Liver (tissue), 7 donors: ENCODE measurements at regions not wholly inside any gene's neighbourhood (a gene's known extent, or its start where the extent isn't known, plus 50 kb on each side); places are given as distances from the start of the nearest gene placed in this dataset.
"Not testable (repeated sequence)": the region's sequence is repeated elsewhere in the genome, so short reads cannot be mapped to it uniquely, and the experiment has no call there.

ENCODE experiments used
- DNase-seq: peaks from one replicate; pipeline ENCODE4 v3.0.0-alpha.2; 2017; ENCODE audit warnings: low spot score
- H3K27ac ChIP-seq, 2 donors: one replicate each; pipeline ENCODE4 v1.7.0; 2013; ENCODE audit warnings: inconsistent platforms in 2 of 2, low read length in 2 of 2, control low read depth in 1 of 2, low read depth in 1 of 2, mild to moderate bottlenecking in 1 of 2
- H3K27me3 ChIP-seq, 4 donors: one replicate each; pipeline versions ENCODE4 v1.6.1 to v1.7.0; 2013; ENCODE audit warnings: low read length in 3 of 4, inconsistent platforms in 1 of 4, mild to moderate bottlenecking in 1 of 4, moderate library complexity in 1 of 4; ENCODE audit not compliant: control insufficient read depth in 4 of 4, insufficient read depth in 4 of 4
- H3K36me3 ChIP-seq, 4 donors: one replicate each; pipeline versions ENCODE4 v1.6.1 to v1.7.0; 2013; ENCODE audit warnings: low read length in 3 of 4, mild to moderate bottlenecking in 3 of 4, low read depth in 1 of 4, moderate library complexity in 1 of 4; ENCODE audit not compliant: control insufficient read depth in 4 of 4, insufficient read depth in 3 of 4
- H3K4me1 ChIP-seq, 4 donors: one replicate each; pipeline versions ENCODE4 v1.6.1 to v1.7.0; 2013; ENCODE audit warnings: low read length in 3 of 4, mild to moderate bottlenecking in 3 of 4, moderate library complexity in 1 of 4; ENCODE audit not compliant: control insufficient read depth in 4 of 4, insufficient read depth in 4 of 4
- H3K4me3 ChIP-seq, 3 donors: one replicate each; pipeline versions ENCODE4 v1.6.1 to v1.7.0; 2013; ENCODE audit warnings: low read length in 3 of 3, control low read depth in 1 of 3, low read depth in 1 of 3, mild to moderate bottlenecking in 1 of 3
- H3K9ac ChIP-seq, 2 donors: one replicate each; pipeline ENCODE4 v1.7.0; 2013; ENCODE audit warnings: low read length in 2 of 2, mild to moderate bottlenecking in 2 of 2, moderate library complexity in 2 of 2, control low read depth in 1 of 2, low read depth in 1 of 2
- H3K9me3 ChIP-seq, 4 donors: one replicate each; pipeline versions ENCODE4 v1.6.1 to v1.7.0; 2013; ENCODE audit warnings: low read length in 3 of 4; ENCODE audit not compliant: control insufficient read depth in 4 of 4
- EGR1 ChIP-seq, 2 donors: IDR thresholded peaks; 2 replicates each; pipeline ENCODE4 v1.6.1; 2016 to 2018; ENCODE audit warnings: antibody characterized with exemption in 2 of 2, low read depth in 2 of 2
- FOXA1 ChIP-seq: IDR thresholded peaks from 2 replicates; pipeline ENCODE4 v1.6.1; 2016; ENCODE audit warnings: antibody characterized with exemption
- FOXA2 ChIP-seq: IDR thresholded peaks from 2 replicates; pipeline ENCODE4 v1.6.1; 2016; ENCODE audit warnings: antibody characterized with exemption
- GABPA ChIP-seq, 2 donors: IDR thresholded peaks in 1 of 2; conservative IDR thresholded peaks in 1 of 2; 2 replicates each; pipeline ENCODE4 v1.6.1; 2016; ENCODE audit warnings: antibody characterized with exemption in 2 of 2, mild to moderate bottlenecking in 1 of 2, moderate library complexity in 1 of 2
- HNF4A ChIP-seq, 2 donors: conservative IDR thresholded peaks; 2 replicates each; pipeline ENCODE4 v1.6.1; 2016; ENCODE audit warnings: antibody characterized with exemption in 2 of 2, mild to moderate bottlenecking in 2 of 2
- HNF4G ChIP-seq: IDR thresholded peaks from 2 replicates; pipeline ENCODE4 v1.6.1; 2016; ENCODE audit warnings: antibody characterized with exemption
- JUND ChIP-seq, 2 donors: IDR thresholded peaks; 2 replicates each; pipeline ENCODE4 v1.6.1; 2016; ENCODE audit warnings: antibody characterized with exemption in 2 of 2
- NR2F2 ChIP-seq: IDR thresholded peaks from 2 replicates; pipeline ENCODE4 v1.6.1; 2016; ENCODE audit warnings: antibody characterized with exemption
- RAD21 ChIP-seq, 2 donors: IDR thresholded peaks; 2 replicates each; pipeline ENCODE4 v1.6.1; 2016; ENCODE audit warnings: antibody characterized with exemption in 2 of 2, mild to moderate bottlenecking in 2 of 2
- RXRA ChIP-seq, 2 donors: IDR thresholded peaks; 2 replicates each; pipeline ENCODE4 v1.6.1; 2017 to 2018; ENCODE audit warnings: antibody characterized with exemption in 2 of 2, mild to moderate bottlenecking in 1 of 2
- SP1 ChIP-seq: IDR thresholded peaks from 2 replicates; pipeline ENCODE4 v1.6.1; 2018; ENCODE audit warnings: antibody characterized with exemption, mild to moderate bottlenecking
- TAF1 ChIP-seq: conservative IDR thresholded peaks from 2 replicates; pipeline ENCODE4 v1.6.1; 2016; ENCODE audit warnings: antibody characterized with exemption, mild to moderate bottlenecking
- YY1 ChIP-seq: IDR thresholded peaks from 2 replicates; pipeline ENCODE4 v1.6.1; 2016; ENCODE audit warnings: antibody characterized with exemption, mild to moderate bottlenecking
- whole genome bisulfite sequencing: extraction: QIAGEN DNeasy Blood & Tissue Kit; methylation state at CpG from one replicate; pipeline ENCODE4 v1.1.7; 2013; 5-methylcytosine and 5-hydroxymethylcytosine counted together
- TF ChIP-seq, protein P1 (sequence below): IDR thresholded peaks from 2 replicates; pipeline ENCODE4 v1.6.1; 2016; ENCODE audit warnings: antibody characterized with exemption
- TF ChIP-seq, protein P2 (sequence below): IDR thresholded peaks from 2 replicates; pipeline ENCODE4 v1.6.1; 2016; ENCODE audit warnings: antibody characterized with exemption
- TF ChIP-seq, protein P3 (sequence below): IDR thresholded peaks from 2 replicates; pipeline ENCODE4 v1.6.1; 2016; ENCODE audit warnings: antibody characterized with exemption, mild to moderate bottlenecking
- TF ChIP-seq, protein P4 (sequence below): IDR thresholded peaks from 2 replicates; pipeline ENCODE4 v1.6.1; 2016; ENCODE audit warnings: antibody characterized with exemption
- donor health status: healthy.
- donor health status: healthy.
- donor health status: healthy.
- donor health status: healthy.

DNA sequence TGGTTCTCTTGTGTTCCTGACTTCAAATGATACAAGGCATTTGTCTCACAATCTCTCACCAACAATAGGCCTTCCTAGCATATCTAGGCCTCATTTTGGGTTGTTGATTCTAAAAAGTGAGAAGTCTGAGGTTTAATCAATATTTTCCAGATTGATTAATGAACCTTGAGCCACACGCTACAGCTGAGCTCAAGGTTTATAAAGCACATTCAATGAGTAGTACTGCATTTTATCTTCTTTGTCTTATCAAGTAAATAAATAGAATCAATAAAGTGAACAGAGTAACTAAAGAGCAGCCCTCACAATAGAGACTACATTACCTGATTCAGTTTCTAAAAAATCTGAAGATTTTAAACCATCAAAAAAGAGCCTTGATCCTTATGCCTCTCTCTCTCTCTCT lies 407.5 kb upstream of the CLEC14A start:
- Histone ChIP-seq H3K9me3 (no peaks in the 10 kb centered on the region), H3K36me3 (no peaks in the 10 kb centered on the region), H3K4me3 (no peak overlapping the region), H3K27ac (no peak overlapping the region), H3K9ac (no peak overlapping the region), H3K4me1 (peaks cover 0 to 4% (median 0%) of the 10 kb centered on the region in 4 donors), H3K27me3 (no peaks in the 10 kb centered on the region)
- WGBS = 37% methylated on average over 1 of the region's 1 CpG
- DNase-seq = no peak
- peak in 1 of 2 donors; percentile 55 for TF ChIP-seq HNF4A (conservative IDR thresholded peaks at IDR 0.05)
- TF ChIP-seq GABPA (IDR thresholded peaks at IDR 0.05 in 1 of 2, conservative IDR thresholded peaks at IDR 0.05 in 1 of 2) = no peak
- TF ChIP-seq, protein P1, sequence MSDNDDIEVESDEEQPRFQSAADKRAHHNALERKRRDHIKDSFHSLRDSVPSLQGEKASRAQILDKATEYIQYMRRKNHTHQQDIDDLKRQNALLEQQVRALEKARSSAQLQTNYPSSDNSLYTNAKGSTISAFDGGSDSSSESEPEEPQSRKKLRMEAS = no peak

DNA sequence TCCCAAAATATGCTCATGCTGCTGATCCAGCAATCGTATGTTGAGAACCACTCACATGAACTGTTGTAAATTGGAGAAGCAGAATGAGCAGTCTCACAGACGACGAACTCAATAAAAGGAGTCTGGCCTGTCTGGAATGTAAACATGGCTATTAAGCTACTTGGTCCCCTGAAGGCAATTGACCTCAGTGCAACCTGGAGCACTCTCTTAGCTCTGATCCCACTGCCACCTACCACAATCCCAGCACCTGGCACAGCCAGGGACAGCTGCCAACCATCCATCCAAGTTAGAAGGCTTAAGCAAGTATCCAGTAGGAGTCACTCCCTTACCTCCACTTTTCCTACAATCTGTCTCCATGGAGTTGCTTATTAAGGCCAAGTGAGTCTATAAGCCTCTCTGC lies 406.9 kb upstream of the CLEC14A start:
- no peak for DNase-seq
- no peak overlapping the region for H3K4me3 ChIP-seq
- H3K36me3 ChIP-seq = no peaks in the 10 kb centered on the region
- no peak overlapping the region for H3K9ac ChIP-seq
- 83% methylated on average over 3 of the region's 3 CpGs for WGBS
- H3K4me1 ChIP-seq = peaks cover 0 to 4% (median 0%) of the 10 kb centered on the region in 4 donors
- no peaks in the 10 kb centered on the region for H3K9me3 ChIP-seq
- H3K27me3 ChIP-seq = no peaks in the 10 kb centered on the region
- H3K27ac ChIP-seq = no peak overlapping the region
- no peak for TF ChIP-seq RXRA (IDR thresholded peaks at IDR 0.05)
- no peak for TF ChIP-seq SP1
- TF ChIP-seq, protein P2, sequence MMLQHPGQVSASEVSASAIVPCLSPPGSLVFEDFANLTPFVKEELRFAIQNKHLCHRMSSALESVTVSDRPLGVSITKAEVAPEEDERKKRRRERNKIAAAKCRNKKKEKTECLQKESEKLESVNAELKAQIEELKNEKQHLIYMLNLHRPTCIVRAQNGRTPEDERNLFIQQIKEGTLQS = no peak
- TF ChIP-seq, protein P1 = no peak

DNA sequence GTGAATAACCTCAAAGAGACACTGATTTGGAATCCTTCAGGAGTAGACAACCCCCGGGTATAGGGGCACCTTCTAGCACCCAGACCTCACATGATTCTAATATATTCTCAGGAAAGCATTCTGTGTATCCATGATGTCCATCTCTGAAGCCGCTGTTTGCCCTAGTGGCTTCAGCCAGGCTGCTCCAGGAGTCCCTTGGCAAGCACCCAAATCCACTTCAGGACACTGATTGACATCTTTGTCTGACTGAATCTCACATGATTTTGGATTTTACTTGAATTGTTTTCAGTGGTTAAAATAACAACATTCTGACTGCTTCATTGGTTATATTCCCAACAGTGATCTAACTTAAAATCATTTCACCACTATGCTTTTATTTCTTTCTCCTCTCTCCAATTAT lies 390.5 kb upstream of the CLEC14A start:
- Histone ChIP-seq H3K4me1 (no peaks in the 10 kb centered on the region), H3K27ac (no peak overlapping the region), H3K9ac (no peak overlapping the region), H3K4me3 (no peak overlapping the region), H3K27me3 (no peaks in the 10 kb centered on the region), H3K9me3 (peaks cover 0 to 2% (median 0%) of the 10 kb centered on the region in 4 donors), H3K36me3 (no peaks in the 10 kb centered on the region)
- 69% methylated on average over 2 of the region's 2 CpGs for WGBS
- no peak for DNase-seq
- TF ChIP-seq FOXA1 (no peak), EGR1 (IDR thresholded peaks at IDR 0.05; ENCODE audit: low read depth in 2 of 2) (no peak), RXRA (IDR thresholded peaks at IDR 0.05) (no peak), NR2F2 (no peak), HNF4G (no peak), TAF1 (no peak), YY1 (no peak), SP1 (no peak), JUND (IDR thresholded peaks at IDR 0.05) (no peak), GABPA (IDR thresholded peaks at IDR 0.05 in 1 of 2, conservative IDR thresholded peaks at IDR 0.05 in 1 of 2) (no peak), RAD21 (IDR thresholded peaks at IDR 0.05) (no peak), HNF4A (conservative IDR thresholded peaks at IDR 0.05) (no peak), FOXA2 (no peak)
- TF ChIP-seq, protein P2 = no peak
- TF ChIP-seq, protein P3, sequence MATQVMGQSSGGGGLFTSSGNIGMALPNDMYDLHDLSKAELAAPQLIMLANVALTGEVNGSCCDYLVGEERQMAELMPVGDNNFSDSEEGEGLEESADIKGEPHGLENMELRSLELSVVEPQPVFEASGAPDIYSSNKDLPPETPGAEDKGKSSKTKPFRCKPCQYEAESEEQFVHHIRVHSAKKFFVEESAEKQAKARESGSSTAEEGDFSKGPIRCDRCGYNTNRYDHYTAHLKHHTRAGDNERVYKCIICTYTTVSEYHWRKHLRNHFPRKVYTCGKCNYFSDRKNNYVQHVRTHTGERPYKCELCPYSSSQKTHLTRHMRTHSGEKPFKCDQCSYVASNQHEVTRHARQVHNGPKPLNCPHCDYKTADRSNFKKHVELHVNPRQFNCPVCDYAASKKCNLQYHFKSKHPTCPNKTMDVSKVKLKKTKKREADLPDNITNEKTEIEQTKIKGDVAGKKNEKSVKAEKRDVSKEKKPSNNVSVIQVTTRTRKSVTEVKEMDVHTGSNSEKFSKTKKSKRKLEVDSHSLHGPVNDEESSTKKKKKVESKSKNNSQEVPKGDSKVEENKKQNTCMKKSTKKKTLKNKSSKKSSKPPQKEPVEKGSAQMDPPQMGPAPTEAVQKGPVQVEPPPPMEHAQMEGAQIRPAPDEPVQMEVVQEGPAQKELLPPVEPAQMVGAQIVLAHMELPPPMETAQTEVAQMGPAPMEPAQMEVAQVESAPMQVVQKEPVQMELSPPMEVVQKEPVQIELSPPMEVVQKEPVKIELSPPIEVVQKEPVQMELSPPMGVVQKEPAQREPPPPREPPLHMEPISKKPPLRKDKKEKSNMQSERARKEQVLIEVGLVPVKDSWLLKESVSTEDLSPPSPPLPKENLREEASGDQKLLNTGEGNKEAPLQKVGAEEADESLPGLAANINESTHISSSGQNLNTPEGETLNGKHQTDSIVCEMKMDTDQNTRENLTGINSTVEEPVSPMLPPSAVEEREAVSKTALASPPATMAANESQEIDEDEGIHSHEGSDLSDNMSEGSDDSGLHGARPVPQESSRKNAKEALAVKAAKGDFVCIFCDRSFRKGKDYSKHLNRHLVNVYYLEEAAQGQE = no peak
- TF ChIP-seq, protein P1 = no peak
- TF ChIP-seq, protein P4, sequence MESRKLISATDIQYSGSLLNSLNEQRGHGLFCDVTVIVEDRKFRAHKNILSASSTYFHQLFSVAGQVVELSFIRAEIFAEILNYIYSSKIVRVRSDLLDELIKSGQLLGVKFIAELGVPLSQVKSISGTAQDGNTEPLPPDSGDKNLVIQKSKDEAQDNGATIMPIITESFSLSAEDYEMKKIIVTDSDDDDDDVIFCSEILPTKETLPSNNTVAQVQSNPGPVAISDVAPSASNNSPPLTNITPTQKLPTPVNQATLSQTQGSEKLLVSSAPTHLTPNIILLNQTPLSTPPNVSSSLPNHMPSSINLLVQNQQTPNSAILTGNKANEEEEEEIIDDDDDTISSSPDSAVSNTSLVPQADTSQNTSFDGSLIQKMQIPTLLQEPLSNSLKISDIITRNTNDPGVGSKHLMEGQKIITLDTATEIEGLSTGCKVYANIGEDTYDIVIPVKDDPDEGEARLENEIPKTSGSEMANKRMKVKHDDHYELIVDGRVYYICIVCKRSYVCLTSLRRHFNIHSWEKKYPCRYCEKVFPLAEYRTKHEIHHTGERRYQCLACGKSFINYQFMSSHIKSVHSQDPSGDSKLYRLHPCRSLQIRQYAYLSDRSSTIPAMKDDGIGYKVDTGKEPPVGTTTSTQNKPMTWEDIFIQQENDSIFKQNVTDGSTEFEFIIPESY = no peak

DNA sequence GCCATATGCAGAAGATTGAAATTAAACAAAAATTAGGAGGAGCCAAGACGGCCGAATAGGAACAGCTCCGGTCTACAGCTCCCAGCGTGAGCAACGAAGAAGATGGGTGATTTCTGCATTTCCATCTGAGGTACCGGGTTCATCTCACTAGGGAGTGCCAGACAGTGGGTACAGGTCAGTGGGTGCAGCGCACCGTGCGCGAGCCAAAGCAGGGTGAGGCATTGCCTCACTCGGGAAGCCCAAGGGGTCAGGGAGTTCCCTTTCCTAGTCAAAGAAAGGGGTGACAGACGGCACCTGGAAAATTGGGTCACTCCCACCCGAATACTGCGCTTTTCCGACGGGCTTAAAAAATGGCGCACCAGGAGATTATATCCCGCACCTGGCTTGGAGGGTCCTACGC lies 379.0 kb upstream of the CLEC14A start:
- WGBS = 95% methylated on average over 19 of the region's 19 CpGs
- H3K4me3 ChIP-seq, H3K36me3 ChIP-seq, H3K9me3 ChIP-seq, H3K27ac ChIP-seq, H3K27me3 ChIP-seq, H3K4me1 ChIP-seq, H3K9ac ChIP-seq, DNase-seq: not testable (repeated sequence)
